KBM-7 (cell line): ENCODE measurements at regions not wholly inside any gene's neighbourhood (a gene's known extent, or its start where the extent isn't known, plus 50 kb on each side); places are given as distances from the start of the nearest gene placed in this dataset.
A peak's percentile ranks its signal among the peaks of the same experiment; 100 is the strongest.

Source experiments
- DNase-seq: peaks from one replicate; pipeline ENCODE4 v3.0.0-alpha.2; 2015
- in situ Hi-C: fragments of 300-500 bp; cut with MboI; formaldehyde crosslinking; loops from 2 replicates; pipeline ENCODE4 v1.14.3; 2020; ENCODE audit warnings: low sequenced_read_pairs, low pct_unique_long_range_greater_than_20kb, mixed read lengths

GRCh38 chr3:135867911-135868310 is 97.6 kb upstream of the PPP2R3A start:
- no peak for DNase-seq
- in situ Hi-C loops, result no loop called here

- in situ Hi-C loops, result no loop called here
Observed at GRCh38 chr3:135868801-135869200, 96.7 kb upstream of the PPP2R3A start.

GRCh38 chr3:135869439-135870105 is 96.0 kb upstream of the PPP2R3A start:
- in situ Hi-C loops, result no loop called here
- no peak for DNase-seq

More at GRCh38 chr3:135868801-135869200, 96.7 kb upstream of the PPP2R3A start:
- no peak for DNase-seq

GRCh38 chr3:135871311-135871710 is 94.2 kb upstream of the PPP2R3A start:
- in situ Hi-C loops, result no loop called here

GRCh38 chr3:135874035-135874434 is 91.5 kb upstream of the PPP2R3A start:
- in situ Hi-C loops, result no loop called here

More at GRCh38 chr3:135871311-135871710, 94.2 kb upstream of the PPP2R3A start:
- no peak for DNase-seq

GRCh38 chr3:135878501-135878900 is 87.0 kb upstream of the PPP2R3A start:
- DNase-seq, result no peak
- in situ Hi-C loops, result no loop called here

More at GRCh38 chr3:135874035-135874434, 91.5 kb upstream of the PPP2R3A start:
- DNase-seq, result no peak

- DNase-seq, result no peak
- in situ Hi-C loops, result no loop called here
Observed at GRCh38 chr3:135885885-135886284, 79.6 kb upstream of the PPP2R3A start.

- in situ Hi-C loops, result no loop called here
- DNase-seq, result no peak
Observed at GRCh38 chr3:135887220-135887619, 78.3 kb upstream of the PPP2R3A start.

GRCh38 chr3:135889443-135889842 is 76.1 kb upstream of the PPP2R3A start:
- no peak for DNase-seq
- in situ Hi-C loops, result no loop called here

- in situ Hi-C loops, result no loop called here
- DNase-seq, result no peak
Observed at GRCh38 chr3:135891121-135891520, 74.4 kb upstream of the PPP2R3A start.

GRCh38 chr3:135895106-135895733 is 70.3 kb upstream of the PPP2R3A start:
- peak; percentile 85 for DNase-seq
- in situ Hi-C loops, result no loop called here

GRCh38 chr3:135895734-135896121 is 69.8 kb upstream of the PPP2R3A start:
- in situ Hi-C loops, result no loop called here
- DNase-seq, result no peak

- DNase-seq, result no peak
- in situ Hi-C loops, result no loop called here
Observed at GRCh38 chr3:135896613-135897012, 68.9 kb upstream of the PPP2R3A start.

GRCh38 chr3:135897715-135898114 is 67.8 kb upstream of the PPP2R3A start:
- in situ Hi-C loops, result no loop called here

GRCh38 chr3:135898774-135899173 is 66.8 kb upstream of the PPP2R3A start:
- DNase-seq, result no peak
- in situ Hi-C loops, result no loop called here

More at GRCh38 chr3:135897715-135898114, 67.8 kb upstream of the PPP2R3A start:
- no peak for DNase-seq

GRCh38 chr3:135905058-135905724 is 60.3 kb upstream of the PPP2R3A start:
- in situ Hi-C loops, result no loop called here

GRCh38 chr3:135907422-135908165 is 57.9 kb upstream of the PPP2R3A start:
- no peak for DNase-seq
- in situ Hi-C loops, result no loop called here

More at GRCh38 chr3:135905058-135905724, 60.3 kb upstream of the PPP2R3A start:
- DNase-seq, result peak; percentile 8

GRCh38 chr3:135908225-135908624 is 57.3 kb upstream of the PPP2R3A start:
- in situ Hi-C loops, result no loop called here
- DNase-seq, result no peak

GRCh38 chr3:135908737-135909136 is 56.8 kb upstream of the PPP2R3A start:
- in situ Hi-C loops, result no loop called here
- DNase-seq, result no peak

GRCh38 chr3:135911110-135911509 is 54.4 kb upstream of the PPP2R3A start:
- DNase-seq, result no peak
- in situ Hi-C loops, result no loop called here
